Osteocyte (in vitro differentiated cells): ENCODE measurements at regions not wholly inside any gene's neighbourhood (a gene's known extent, or its start where the extent isn't known, plus 50 kb on each side); places are given as distances from the start of the nearest gene placed in this dataset.

Experiments
- DNase-seq: peaks from one replicate; pipeline ENCODE4 v3.0.0; 2021; ENCODE audit warnings: mixed read lengths; ENCODE audit not compliant: unreplicated experiment; ENCODE audit errors: extremely low spot score
- H3K27ac Mint-ChIP-seq: one replicate; pipeline ENCODE4 v1.8.0; 2021; ENCODE audit warnings: mild to moderate bottlenecking, mixed read lengths; ENCODE audit not compliant: unreplicated experiment
- H3K27me3 Mint-ChIP-seq: one replicate; pipeline ENCODE4 v1.8.0; 2021; ENCODE audit warnings: mixed read lengths; ENCODE audit not compliant: unreplicated experiment
- H3K36me3 Mint-ChIP-seq: one replicate; pipeline ENCODE4 v1.8.0; 2021; ENCODE audit warnings: mixed read lengths; ENCODE audit not compliant: unreplicated experiment
- H3K4me1 Mint-ChIP-seq: one replicate; pipeline ENCODE4 v1.8.0; 2021; ENCODE audit warnings: mixed read lengths; ENCODE audit not compliant: unreplicated experiment
- H3K4me3 Mint-ChIP-seq: one replicate; pipeline ENCODE4 v1.8.0; 2021; ENCODE audit warnings: mild to moderate bottlenecking, moderate library complexity, mixed read lengths; ENCODE audit not compliant: unreplicated experiment
- H3K9me3 Mint-ChIP-seq: one replicate; pipeline ENCODE4 v1.8.0; 2021; ENCODE audit warnings: mixed read lengths; ENCODE audit not compliant: unreplicated experiment
- TF ChIP-seq, protein P1 (sequence below): fragments of 200-600 bp; sonication (generic); IDR thresholded peaks from 2 replicates; pipeline ENCODE4 v1.5.0; 2021; ENCODE audit warnings: antibody characterized with exemption, mild to moderate bottlenecking, moderate library complexity

- H3K36me3 Mint-ChIP-seq, result no peaks in the 10 kb centered on the region
- TF ChIP-seq, protein P1, sequence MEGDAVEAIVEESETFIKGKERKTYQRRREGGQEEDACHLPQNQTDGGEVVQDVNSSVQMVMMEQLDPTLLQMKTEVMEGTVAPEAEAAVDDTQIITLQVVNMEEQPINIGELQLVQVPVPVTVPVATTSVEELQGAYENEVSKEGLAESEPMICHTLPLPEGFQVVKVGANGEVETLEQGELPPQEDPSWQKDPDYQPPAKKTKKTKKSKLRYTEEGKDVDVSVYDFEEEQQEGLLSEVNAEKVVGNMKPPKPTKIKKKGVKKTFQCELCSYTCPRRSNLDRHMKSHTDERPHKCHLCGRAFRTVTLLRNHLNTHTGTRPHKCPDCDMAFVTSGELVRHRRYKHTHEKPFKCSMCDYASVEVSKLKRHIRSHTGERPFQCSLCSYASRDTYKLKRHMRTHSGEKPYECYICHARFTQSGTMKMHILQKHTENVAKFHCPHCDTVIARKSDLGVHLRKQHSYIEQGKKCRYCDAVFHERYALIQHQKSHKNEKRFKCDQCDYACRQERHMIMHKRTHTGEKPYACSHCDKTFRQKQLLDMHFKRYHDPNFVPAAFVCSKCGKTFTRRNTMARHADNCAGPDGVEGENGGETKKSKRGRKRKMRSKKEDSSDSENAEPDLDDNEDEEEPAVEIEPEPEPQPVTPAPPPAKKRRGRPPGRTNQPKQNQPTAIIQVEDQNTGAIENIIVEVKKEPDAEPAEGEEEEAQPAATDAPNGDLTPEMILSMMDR, result no peak
- no peak for DNase-seq
- H3K9me3 Mint-ChIP-seq, result no peaks in the 10 kb centered on the region
- H3K27me3 Mint-ChIP-seq, result no peaks in the 10 kb centered on the region
- no peak overlapping the region for H3K27ac Mint-ChIP-seq
- no peak overlapping the region for H3K4me3 Mint-ChIP-seq
- H3K4me1 Mint-ChIP-seq, result no peaks in the 10 kb centered on the region
These were observed 90.3 kb upstream of the IKZF1 start for GRCh38 chr7:50214126-50214670.

- Mint-ChIP-seq H3K27ac (no peak overlapping the region), H3K9me3 (no peaks in the 10 kb centered on the region), H3K36me3 (no peaks in the 10 kb centered on the region), H3K27me3 (no peaks in the 10 kb centered on the region), H3K4me1 (no peaks in the 10 kb centered on the region), H3K4me3 (no peak overlapping the region)
- TF ChIP-seq, protein P1, result no peak
- no peak for DNase-seq
These were observed 90.9 kb upstream of the IKZF1 start for GRCh38 chr7:50213622-50214017.

- H3K4me3 Mint-ChIP-seq, result no peak overlapping the region
- H3K27me3 Mint-ChIP-seq, result no peaks in the 10 kb centered on the region
- DNase-seq, result no peak
- H3K27ac Mint-ChIP-seq, result no peak overlapping the region
- TF ChIP-seq, protein P1, result no peak
- H3K4me1 Mint-ChIP-seq, result no peaks in the 10 kb centered on the region
- no peaks in the 10 kb centered on the region for H3K36me3 Mint-ChIP-seq
- H3K9me3 Mint-ChIP-seq, result no peaks in the 10 kb centered on the region
These were observed 91.6 kb upstream of the IKZF1 start for GRCh38 chr7:50212666-50213621.

GRCh38 chr7:50212016-50212325 lies 92.5 kb upstream of the IKZF1 start:
- no peak overlapping the region for H3K27ac Mint-ChIP-seq
- no peaks in the 10 kb centered on the region for H3K9me3 Mint-ChIP-seq
- TF ChIP-seq, protein P1, result no peak
- no peaks in the 10 kb centered on the region for H3K27me3 Mint-ChIP-seq
- no peak overlapping the region for H3K4me3 Mint-ChIP-seq
- no peaks in the 10 kb centered on the region for H3K36me3 Mint-ChIP-seq
- H3K4me1 Mint-ChIP-seq, result no peaks in the 10 kb centered on the region
- DNase-seq, result no peak
